ENCODE measurements at regions not wholly inside any gene's neighbourhood (a gene's known extent, or its start where the extent isn't known, plus 50 kb on each side); places are given as distances from the start of the nearest gene placed in this dataset.

DNA sequence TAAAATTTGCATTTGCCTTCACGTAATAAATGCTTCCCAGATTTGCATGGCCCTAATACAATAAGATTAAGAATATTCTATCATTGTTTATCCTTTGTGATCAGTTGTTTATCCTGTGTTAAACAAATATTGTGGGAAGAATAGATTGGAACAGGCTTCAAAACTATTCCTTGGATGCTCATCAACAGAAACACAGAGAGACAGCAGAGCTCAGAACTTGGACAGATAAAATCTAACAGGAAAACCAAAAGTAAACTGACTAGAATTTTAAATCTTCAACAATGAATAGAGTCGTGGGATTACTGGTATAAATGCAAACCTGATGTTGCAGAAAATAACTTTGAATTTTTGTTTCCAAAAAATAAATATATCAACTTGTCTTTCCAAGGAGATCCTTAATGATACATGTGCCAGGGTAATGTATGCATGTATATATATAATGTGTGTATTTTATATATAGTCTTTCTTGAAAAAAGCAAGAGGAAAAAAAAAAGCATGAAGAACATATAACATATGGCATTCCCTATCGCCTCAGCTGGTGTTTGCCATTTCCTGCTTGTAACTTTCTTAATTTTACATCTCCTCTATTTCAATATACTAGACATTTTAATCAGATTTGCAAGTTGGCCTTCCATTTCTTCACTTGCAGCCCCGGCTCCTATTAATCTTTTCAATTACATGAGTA lies 59.9 kb upstream of the TANK start:
- no peak overlapping the region for H2AFZ ChIP-seq (ENCODE audit: insufficient read depth, low read depth, low read length, poor library complexity, severe bottlenecking)
- no peak overlapping the region for H3K4me3 Mint-ChIP-seq
- no peak overlapping the region for H3K4me3 ChIP-seq (replicated peaks in 1 of 3; ENCODE audit: low read depth in 2 of 3, low read length in 3 of 3)
- H3K27ac Mint-ChIP-seq: no peak overlapping the region
- intact Hi-C loops (cut with micrococcal nuclease): no loop called here
- H3K27ac ChIP-seq (ENCODE audit: low read depth in 1 of 2, low read length in 2 of 2): no peak overlapping the region
- H3K79me2 ChIP-seq (ENCODE audit: insufficient read depth, low read length): no peaks in the 10 kb centered on the region
- H3K4me1 ChIP-seq (ENCODE audit: control insufficient read depth in 1 of 2, insufficient read depth in 2 of 2, low read length in 2 of 2): peaks cover 7 to 14% of the 10 kb centered on the region in 2 donors
- H3K9ac ChIP-seq (ENCODE audit: insufficient read depth, low read length, poor library complexity, severe bottlenecking): no peak overlapping the region
- no peaks in the 10 kb centered on the region for H3K27me3 Mint-ChIP-seq (ENCODE audit: low read depth in 3 of 3)
- H3K36me3 ChIP-seq (replicated peaks in 1 of 2; ENCODE audit: control insufficient read depth in 1 of 2, insufficient read depth in 2 of 2, low read length in 2 of 2): no peaks in the 10 kb centered on the region
- no peaks in the 10 kb centered on the region for H4K20me1 ChIP-seq (ENCODE audit: insufficient read depth, low read length)
- no peaks in the 10 kb centered on the region for H3K27me3 ChIP-seq (ENCODE audit: control insufficient read depth in 2 of 2, insufficient read depth in 2 of 2, low read length in 2 of 2)
- TF ChIP-seq, protein P1, sequence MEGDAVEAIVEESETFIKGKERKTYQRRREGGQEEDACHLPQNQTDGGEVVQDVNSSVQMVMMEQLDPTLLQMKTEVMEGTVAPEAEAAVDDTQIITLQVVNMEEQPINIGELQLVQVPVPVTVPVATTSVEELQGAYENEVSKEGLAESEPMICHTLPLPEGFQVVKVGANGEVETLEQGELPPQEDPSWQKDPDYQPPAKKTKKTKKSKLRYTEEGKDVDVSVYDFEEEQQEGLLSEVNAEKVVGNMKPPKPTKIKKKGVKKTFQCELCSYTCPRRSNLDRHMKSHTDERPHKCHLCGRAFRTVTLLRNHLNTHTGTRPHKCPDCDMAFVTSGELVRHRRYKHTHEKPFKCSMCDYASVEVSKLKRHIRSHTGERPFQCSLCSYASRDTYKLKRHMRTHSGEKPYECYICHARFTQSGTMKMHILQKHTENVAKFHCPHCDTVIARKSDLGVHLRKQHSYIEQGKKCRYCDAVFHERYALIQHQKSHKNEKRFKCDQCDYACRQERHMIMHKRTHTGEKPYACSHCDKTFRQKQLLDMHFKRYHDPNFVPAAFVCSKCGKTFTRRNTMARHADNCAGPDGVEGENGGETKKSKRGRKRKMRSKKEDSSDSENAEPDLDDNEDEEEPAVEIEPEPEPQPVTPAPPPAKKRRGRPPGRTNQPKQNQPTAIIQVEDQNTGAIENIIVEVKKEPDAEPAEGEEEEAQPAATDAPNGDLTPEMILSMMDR (IDR thresholded peaks at IDR 0.05): no peak
- H3K9me3 Mint-ChIP-seq: peaks cover 0 to 8% (median 0%) of the 10 kb centered on the region in 7 donors
- 40% methylated on average over 1 of the region's 4 CpGs for WGBS (ENCODE audit: insufficient coverage)
- no peaks in the 10 kb centered on the region for H3K36me3 Mint-ChIP-seq
- H3K4me1 Mint-ChIP-seq: peaks cover 16% of the 10 kb centered on the region
- H3K9me3 ChIP-seq (replicated peaks in 1 of 2; ENCODE audit: control insufficient read depth in 1 of 2, insufficient read depth in 1 of 2, low read length in 2 of 2): no peaks in the 10 kb centered on the region
- no peak for DNase-seq
- no peak overlapping the region for H3K4me2 ChIP-seq (replicated peaks; ENCODE audit: extremely low read depth, low read length, poor library complexity, severe bottlenecking)

- WGBS (ENCODE audit: insufficient coverage): 88% methylated on average over 1 of the region's 2 CpGs
- intact Hi-C loops (cut with micrococcal nuclease): no loop called here
- Histone ChIP-seq H3K4me3 (replicated peaks in 1 of 3; ENCODE audit: low read depth in 2 of 3, low read length in 3 of 3) (no peak overlapping the region), H3K4me2 (replicated peaks; ENCODE audit: extremely low read depth, low read length, poor library complexity, severe bottlenecking) (no peak overlapping the region), H3K9me3 (replicated peaks in 1 of 2; ENCODE audit: control insufficient read depth in 1 of 2, insufficient read depth in 1 of 2, low read length in 2 of 2) (no peaks in the 10 kb centered on the region), H3K36me3 (replicated peaks in 1 of 2; ENCODE audit: control insufficient read depth in 1 of 2, insufficient read depth in 2 of 2, low read length in 2 of 2) (no peaks in the 10 kb centered on the region), H3K9ac (ENCODE audit: insufficient read depth, low read length, poor library complexity, severe bottlenecking) (no peak overlapping the region), H3K27ac (ENCODE audit: low read depth in 1 of 2, low read length in 2 of 2) (no peak overlapping the region), H4K20me1 (ENCODE audit: insufficient read depth, low read length) (no peaks in the 10 kb centered on the region), H2AFZ (ENCODE audit: insufficient read depth, low read depth, low read length, poor library complexity, severe bottlenecking) (no peak overlapping the region), H3K27me3 (ENCODE audit: control insufficient read depth in 2 of 2, insufficient read depth in 2 of 2, low read length in 2 of 2) (no peaks in the 10 kb centered on the region), H3K4me1 (ENCODE audit: control insufficient read depth in 1 of 2, insufficient read depth in 2 of 2, low read length in 2 of 2) (peaks cover 7 to 14% of the 10 kb centered on the region in 2 donors), H3K79me2 (ENCODE audit: insufficient read depth, low read length) (no peaks in the 10 kb centered on the region)
- Mint-ChIP-seq H3K9me3 (peaks cover 0 to 8% (median 0%) of the 10 kb centered on the region in 7 donors), H3K4me3 (no peak overlapping the region), H3K4me1 (peaks cover 16% of the 10 kb centered on the region), H3K27me3 (ENCODE audit: low read depth in 3 of 3) (no peaks in the 10 kb centered on the region), H3K36me3 (no peaks in the 10 kb centered on the region), H3K27ac (no peak overlapping the region)
- DNase-seq: no peak
- TF ChIP-seq, protein P1 (IDR thresholded peaks at IDR 0.05): no peak
Observed at GRCh38 chr2:161101406-161101805, 58.8 kb upstream of the TANK start.

Data from CD14-positive monocyte (primary cell).